Nephron (organoid): ENCODE measurements at regions not wholly inside any gene's neighbourhood (a gene's known extent, or its start where the extent isn't known, plus 50 kb on each side); places are given as distances from the start of the nearest gene placed in this dataset.

ENCODE experiments used
- H3K27ac Mint-ChIP-seq, 3 experiments: 2 replicates each; pipeline ENCODE4 v1.8.0; 2020; ENCODE audit warnings: mixed read lengths in 3 of 3, mild to moderate bottlenecking in 2 of 3, moderate library complexity in 1 of 3
- H3K27me3 Mint-ChIP-seq: 2 replicates; pipeline ENCODE4 v1.8.0; 2021; ENCODE audit warnings: low read depth, mild to moderate bottlenecking, moderate library complexity, mixed read lengths
- H3K36me3 Mint-ChIP-seq: 2 replicates; pipeline ENCODE4 v1.8.0; 2020; ENCODE audit warnings: low read depth, mixed read lengths
- H3K4me1 Mint-ChIP-seq: 2 replicates; pipeline ENCODE4 v1.8.0; 2020; ENCODE audit warnings: mixed read lengths
- H3K4me3 Mint-ChIP-seq, 3 experiments: 2 replicates each; pipeline ENCODE4 v1.8.0; 2020; ENCODE audit warnings: mild to moderate bottlenecking in 3 of 3, mixed read lengths in 3 of 3, moderate library complexity in 2 of 3
- H3K9me3 Mint-ChIP-seq: 2 replicates; pipeline ENCODE4 v1.8.0; 2020; ENCODE audit warnings: mixed read lengths
- CTCF ChIP-seq, 3 experiments: fragments of 200-600 bp; sonication (generic); IDR thresholded peaks; one replicate each; pipeline ENCODE4 v1.5.0; 2021; ENCODE audit warnings: antibody characterized with exemption in 3 of 3; ENCODE audit not compliant: unreplicated experiment in 3 of 3

GRCh38 chr18:79598633-79599175 is 80.9 kb upstream of the CTDP1 start:
- peaks cover 5% of the 10 kb centered on the region for H3K9me3 Mint-ChIP-seq
- no peak for TF ChIP-seq CTCF (IDR thresholded peaks at IDR 0.05; ENCODE audit: unreplicated experiment in 3 of 3)
- peaks cover 17% of the 10 kb centered on the region for H3K27me3 Mint-ChIP-seq
- peaks cover 49% of the 10 kb centered on the region for H3K4me1 Mint-ChIP-seq
- H3K36me3 Mint-ChIP-seq = no peaks in the 10 kb centered on the region
- no peak overlapping the region for H3K4me3 Mint-ChIP-seq
- peak overlapping the region in 1 of 3 experiments; percentile 84 for H3K27ac Mint-ChIP-seq

GRCh38 chr18:79599441-79599931 is 80.1 kb upstream of the CTDP1 start:
- peaks cover 1% of the 10 kb centered on the region for H3K9me3 Mint-ChIP-seq
- no peak overlapping the region for H3K4me3 Mint-ChIP-seq
- H3K36me3 Mint-ChIP-seq = no peaks in the 10 kb centered on the region

GRCh38 chr18:79600141-79600540 is 79.5 kb upstream of the CTDP1 start:
- peaks cover 26% of the 10 kb centered on the region for H3K27me3 Mint-ChIP-seq

More at GRCh38 chr18:79599441-79599931, 80.1 kb upstream of the CTDP1 start:
- peaks cover 21% of the 10 kb centered on the region for H3K27me3 Mint-ChIP-seq
- H3K27ac Mint-ChIP-seq = peak overlapping the region in 2 of 3 experiments; percentile 28 to 84
- H3K4me1 Mint-ChIP-seq = peaks cover 51% of the 10 kb centered on the region
- no peak for TF ChIP-seq CTCF (IDR thresholded peaks at IDR 0.05; ENCODE audit: unreplicated experiment in 3 of 3)

GRCh38 chr18:79600596-79600995 is 79.0 kb upstream of the CTDP1 start:
- peaks cover 62% of the 10 kb centered on the region for H3K4me1 Mint-ChIP-seq
- no peak overlapping the region for H3K4me3 Mint-ChIP-seq
- no peaks in the 10 kb centered on the region for H3K36me3 Mint-ChIP-seq
- peaks cover 25% of the 10 kb centered on the region for H3K27me3 Mint-ChIP-seq
- no peaks in the 10 kb centered on the region for H3K9me3 Mint-ChIP-seq
- TF ChIP-seq CTCF (IDR thresholded peaks at IDR 0.05; ENCODE audit: unreplicated experiment in 3 of 3) = no peak
- H3K27ac Mint-ChIP-seq = peak overlapping the region; percentile 34 to 61 (median 49)

More at GRCh38 chr18:79600141-79600540, 79.5 kb upstream of the CTDP1 start:
- H3K9me3 Mint-ChIP-seq = no peaks in the 10 kb centered on the region
- H3K4me3 Mint-ChIP-seq = no peak overlapping the region
- no peak for TF ChIP-seq CTCF (IDR thresholded peaks at IDR 0.05; ENCODE audit: unreplicated experiment in 3 of 3)
- H3K36me3 Mint-ChIP-seq = no peaks in the 10 kb centered on the region
- peaks cover 57% of the 10 kb centered on the region for H3K4me1 Mint-ChIP-seq
- peak overlapping the region in 2 of 3 experiments; percentile 28 to 55 for H3K27ac Mint-ChIP-seq

GRCh38 chr18:79601234-79601633 is 78.4 kb upstream of the CTDP1 start:
- peaks cover 63% of the 10 kb centered on the region for H3K4me1 Mint-ChIP-seq
- no peaks in the 10 kb centered on the region for H3K36me3 Mint-ChIP-seq
- peaks cover 23% of the 10 kb centered on the region for H3K27me3 Mint-ChIP-seq
- no peak overlapping the region for H3K4me3 Mint-ChIP-seq
- no peak for TF ChIP-seq CTCF (IDR thresholded peaks at IDR 0.05; ENCODE audit: unreplicated experiment in 3 of 3)
- no peaks in the 10 kb centered on the region for H3K9me3 Mint-ChIP-seq
- H3K27ac Mint-ChIP-seq = peak overlapping the region; percentile 34 to 61 (median 49)
